Spleen (tissue), 7 donors: ENCODE measurements at regions not wholly inside any gene's neighbourhood (a gene's known extent, or its start where the extent isn't known, plus 50 kb on each side); places are given as distances from the start of the nearest gene placed in this dataset.

Experiments
- POLR2A ChIP-seq, 3 donors: fragments of 450-650 bp; IDR thresholded peaks; one replicate each; pipeline ENCODE4 v1.5.1; 2017; ENCODE audit warnings: antibody characterized with exemption in 3 of 3, mild to moderate bottlenecking in 1 of 3
- POLR2AphosphoS5 ChIP-seq, 3 donors: sonication (generic); formaldehyde crosslinking; IDR thresholded peaks; one replicate each; pipeline ENCODE4 v1.5.1; 2017; ENCODE audit warnings: antibody characterized with exemption in 3 of 3
- TF ChIP-seq, protein P1 (sequence below), 11 experiments: fragments of 200-600 bp in 7 of 11; fragments of 450-650 bp in 4 of 11; sonication (generic) in 4 of 11; IDR thresholded peaks in 8 of 11; conservative IDR thresholded peaks in 3 of 11; 1 replicate in 7 of 11; 2 replicates in 4 of 11; pipeline versions ENCODE4 v1.4.0 to v1.8.0; 2016 to 2021; ENCODE audit warnings: antibody characterized with exemption in 11 of 11, inconsistent platforms in 4 of 11, mild to moderate bottlenecking in 1 of 11
- donor health status: DM: no; HTN: no; CAD: no; lungs with moderate emphysema.
- donor health status: DM: no; HTN: no; CAD: no.
- donor health status: DM: no; HTN: no; CAD: no.

DNA sequence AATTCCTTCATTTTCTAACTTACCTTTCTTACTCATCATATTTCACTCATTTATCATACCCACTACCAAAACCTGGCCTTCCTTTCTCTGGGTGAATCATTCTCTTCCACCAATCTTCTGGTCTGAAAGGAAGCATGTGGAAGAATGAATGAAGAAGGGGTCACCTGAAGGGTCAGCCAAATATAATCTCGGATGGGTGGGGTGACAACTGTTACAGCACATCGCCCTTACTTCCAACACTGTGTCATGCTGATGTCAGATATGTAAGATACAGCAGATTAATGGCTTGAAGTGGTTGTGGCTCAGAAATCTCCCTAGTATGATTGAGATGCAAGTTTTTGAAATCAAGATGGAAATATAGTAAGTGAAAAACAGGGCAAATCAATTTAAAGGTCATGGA lies 401.7 kb upstream of the HTR2A start:
- TF ChIP-seq, protein P1, sequence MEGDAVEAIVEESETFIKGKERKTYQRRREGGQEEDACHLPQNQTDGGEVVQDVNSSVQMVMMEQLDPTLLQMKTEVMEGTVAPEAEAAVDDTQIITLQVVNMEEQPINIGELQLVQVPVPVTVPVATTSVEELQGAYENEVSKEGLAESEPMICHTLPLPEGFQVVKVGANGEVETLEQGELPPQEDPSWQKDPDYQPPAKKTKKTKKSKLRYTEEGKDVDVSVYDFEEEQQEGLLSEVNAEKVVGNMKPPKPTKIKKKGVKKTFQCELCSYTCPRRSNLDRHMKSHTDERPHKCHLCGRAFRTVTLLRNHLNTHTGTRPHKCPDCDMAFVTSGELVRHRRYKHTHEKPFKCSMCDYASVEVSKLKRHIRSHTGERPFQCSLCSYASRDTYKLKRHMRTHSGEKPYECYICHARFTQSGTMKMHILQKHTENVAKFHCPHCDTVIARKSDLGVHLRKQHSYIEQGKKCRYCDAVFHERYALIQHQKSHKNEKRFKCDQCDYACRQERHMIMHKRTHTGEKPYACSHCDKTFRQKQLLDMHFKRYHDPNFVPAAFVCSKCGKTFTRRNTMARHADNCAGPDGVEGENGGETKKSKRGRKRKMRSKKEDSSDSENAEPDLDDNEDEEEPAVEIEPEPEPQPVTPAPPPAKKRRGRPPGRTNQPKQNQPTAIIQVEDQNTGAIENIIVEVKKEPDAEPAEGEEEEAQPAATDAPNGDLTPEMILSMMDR (IDR thresholded peaks at IDR 0.05 in 8 of 11, conservative IDR thresholded peaks at IDR 0.05 in 3 of 11), result no peak
- no peak for TF ChIP-seq POLR2A (IDR thresholded peaks at IDR 0.05)
- no peak for TF ChIP-seq POLR2AphosphoS5 (IDR thresholded peaks at IDR 0.05)
